T-helper 2 cell treated with Interferon-gamma antibody and Interleukin-4, amounts not matched to agents 100 ng/mL and 5 ng/mL, for 36 hours (primary cell): ENCODE measurements at regions not wholly inside any gene's neighbourhood (a gene's known extent, or its start where the extent isn't known, plus 50 kb on each side); places are given as distances from the start of the nearest gene placed in this dataset.
"Not testable (repeated sequence)": the region's sequence is repeated elsewhere in the genome, so short reads cannot be mapped to it uniquely, and the experiment has no call there.

ENCODE experiments used
- intact Hi-C: fragments of 100-400 bp; cut with micrococcal nuclease; formaldehyde crosslinking; loops from one replicate; pipeline ENCODE4 v1.15.1; 2023

DNA sequence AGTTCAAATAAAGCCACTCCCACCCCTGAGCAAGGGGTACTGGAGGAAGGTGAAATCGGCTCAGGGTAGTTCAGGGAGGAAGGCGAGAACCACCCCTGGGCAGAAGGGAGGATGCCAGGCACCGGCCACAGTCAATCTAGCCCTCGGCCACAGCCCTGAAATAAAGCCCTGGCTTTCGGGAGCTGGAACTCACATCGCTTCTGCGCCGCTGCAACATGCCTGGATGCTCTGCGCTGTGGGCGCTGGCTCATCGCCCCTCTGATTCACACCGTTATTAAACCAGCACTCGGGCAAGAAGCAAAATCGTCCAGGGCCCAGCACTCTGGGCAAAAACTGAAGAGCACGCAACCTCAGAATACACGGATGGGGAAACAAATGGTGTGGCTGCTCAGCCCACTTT, 136.9 kb upstream of the RREB1 start:
- intact Hi-C loops = no loop called here

GRCh38 chr6:6971369-6971768, 136.4 kb upstream of the RREB1 start:
- intact Hi-C loops = no loop called here

DNA sequence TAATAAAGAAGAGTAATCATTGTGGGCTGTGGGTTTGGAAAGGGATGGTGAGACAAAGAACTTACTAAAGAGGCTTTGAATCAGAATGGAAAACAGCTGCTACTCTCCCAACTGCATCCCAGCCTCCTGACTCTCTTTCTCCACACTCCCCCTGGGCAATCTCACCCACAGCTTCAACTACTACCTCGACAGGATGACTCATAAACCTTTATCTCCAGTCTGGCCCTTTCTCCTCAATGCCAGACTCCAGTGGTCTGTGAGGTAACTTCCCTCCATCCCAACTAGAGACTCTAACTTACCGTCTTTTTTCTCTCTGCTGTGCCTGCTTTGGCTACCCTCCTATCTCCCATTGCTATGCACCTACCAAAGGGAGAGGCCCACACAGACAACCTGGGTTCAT, 135.3 kb upstream of the RREB1 start:
- intact Hi-C loops = no loop called here

DNA sequence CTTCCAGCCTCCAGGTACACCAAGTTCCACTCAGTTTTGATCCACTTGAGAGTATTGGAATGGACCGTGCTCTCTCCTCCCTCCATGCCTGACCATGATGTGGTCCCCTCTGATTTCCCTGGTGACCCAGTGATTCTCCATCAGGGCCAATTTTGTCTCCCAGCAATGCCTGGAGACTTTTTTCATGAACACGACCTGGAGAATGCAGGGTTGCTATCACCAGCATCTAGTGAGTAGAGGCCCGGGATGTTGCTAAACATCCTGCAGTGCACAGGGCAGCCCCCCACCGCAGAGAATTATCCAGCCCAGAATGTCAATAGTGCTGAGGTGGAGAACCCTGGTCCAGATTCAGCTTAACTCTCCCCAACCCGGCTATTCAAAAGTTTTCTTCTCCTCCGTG, 134.0 kb upstream of the RREB1 start:
- intact Hi-C loops = no loop called here

DNA sequence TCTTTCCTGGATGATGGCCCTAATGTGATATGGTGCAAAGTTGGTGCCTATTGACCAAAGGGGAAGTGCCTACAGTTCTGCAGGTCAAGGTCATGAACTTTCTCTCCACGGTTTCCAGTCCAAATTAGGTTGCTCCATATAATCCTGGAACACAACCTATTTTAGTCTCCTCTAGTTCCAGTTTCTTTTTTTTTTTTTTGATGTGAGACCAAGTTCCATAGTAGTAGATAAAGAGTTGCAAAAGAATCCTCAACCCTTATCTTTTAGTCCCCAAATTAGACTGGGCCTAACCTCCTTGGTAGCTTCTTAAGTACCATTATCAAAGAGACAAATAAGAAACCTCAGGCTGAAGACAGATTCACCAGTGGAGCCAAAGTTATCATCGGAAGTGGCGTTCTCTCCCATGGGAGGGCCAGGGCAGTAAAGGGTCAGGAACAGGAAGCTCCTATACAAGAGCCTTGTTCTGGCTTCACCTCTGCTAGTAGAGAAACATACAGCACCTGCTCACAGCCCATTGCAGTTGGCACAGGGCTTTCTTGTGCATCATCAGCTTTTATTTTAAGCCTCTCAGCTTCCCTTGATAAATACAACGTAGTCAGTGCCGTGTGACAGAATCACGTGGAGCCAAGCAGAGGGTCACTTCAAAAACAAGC, 132.2 kb upstream of the RREB1 start:
- intact Hi-C loops = no loop called here

DNA sequence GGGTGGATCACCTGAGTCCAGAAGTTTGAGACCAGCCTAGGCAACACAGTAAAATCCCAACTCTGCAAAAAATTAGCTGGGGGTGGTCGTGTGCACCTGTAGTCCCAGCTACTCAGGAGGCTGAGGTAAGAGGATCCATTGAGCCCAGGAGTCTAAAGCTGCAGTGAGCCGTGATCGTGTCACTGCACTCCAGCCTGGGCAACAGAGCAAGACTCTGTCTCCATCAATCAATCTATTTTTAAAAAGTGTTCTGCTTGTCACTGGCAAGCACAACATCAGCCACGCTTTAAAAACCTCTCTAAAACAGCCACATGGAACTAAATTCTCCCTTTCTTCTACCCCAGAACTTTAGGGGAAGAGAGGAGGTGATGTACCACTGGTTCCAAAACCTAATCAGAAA, 131.6 kb upstream of the RREB1 start:
- intact Hi-C loops = no loop called here

- intact Hi-C loops = no loop called here
Observed at GRCh38 chr6:6978731-6979130, 129.0 kb upstream of the RREB1 start.

GRCh38 chr6:6980999-6981597, 126.7 kb upstream of the RREB1 start:
- intact Hi-C loops = no loop called here

- intact Hi-C loops = no loop called here
Observed at GRCh38 chr6:6981681-6982322, 126.0 kb upstream of the RREB1 start.

GRCh38 chr6:6982663-6983062, 125.1 kb upstream of the RREB1 start:
- intact Hi-C loops = no loop called here

DNA sequence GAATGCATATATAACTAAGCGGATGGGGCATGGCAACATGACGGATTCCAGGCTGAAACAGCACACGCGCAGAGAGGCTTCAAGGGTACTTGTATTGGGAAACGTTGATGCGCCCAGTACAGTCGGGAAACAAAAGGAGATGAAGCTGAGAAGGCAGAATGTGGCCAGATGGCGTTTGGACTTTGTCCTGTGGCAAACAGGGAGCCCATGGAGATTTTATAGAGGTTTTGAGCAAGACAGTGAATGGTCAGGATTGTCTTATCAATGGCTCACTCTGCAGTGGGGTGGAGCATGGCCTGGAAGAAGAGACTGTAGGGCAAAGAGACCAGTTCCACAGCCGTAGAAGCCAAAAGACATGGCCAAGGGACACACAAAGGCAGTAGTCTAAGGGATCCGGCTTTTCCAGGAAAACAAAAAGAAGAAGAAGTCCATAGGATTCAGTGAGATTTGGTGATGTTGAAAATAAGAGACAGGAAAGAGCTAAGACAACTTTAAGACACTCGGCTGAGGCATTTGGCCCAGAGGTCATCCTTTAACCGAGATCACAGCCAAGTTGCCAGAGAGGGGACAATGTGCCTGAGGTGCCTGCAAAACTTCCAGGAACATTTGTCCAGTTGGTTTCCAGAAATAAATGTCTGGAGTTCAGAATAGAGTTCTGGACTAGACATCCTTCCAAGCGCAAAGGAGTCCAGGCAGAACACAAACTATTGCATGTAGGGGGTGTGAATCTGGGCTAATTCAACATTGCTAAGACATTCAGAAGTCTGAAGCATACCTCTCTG, 123.0 kb upstream of the RREB1 start:
- intact Hi-C loops = no loop called here

GRCh38 chr6:6986344-6986743, 121.4 kb upstream of the RREB1 start:
- intact Hi-C loops = no loop called here

DNA sequence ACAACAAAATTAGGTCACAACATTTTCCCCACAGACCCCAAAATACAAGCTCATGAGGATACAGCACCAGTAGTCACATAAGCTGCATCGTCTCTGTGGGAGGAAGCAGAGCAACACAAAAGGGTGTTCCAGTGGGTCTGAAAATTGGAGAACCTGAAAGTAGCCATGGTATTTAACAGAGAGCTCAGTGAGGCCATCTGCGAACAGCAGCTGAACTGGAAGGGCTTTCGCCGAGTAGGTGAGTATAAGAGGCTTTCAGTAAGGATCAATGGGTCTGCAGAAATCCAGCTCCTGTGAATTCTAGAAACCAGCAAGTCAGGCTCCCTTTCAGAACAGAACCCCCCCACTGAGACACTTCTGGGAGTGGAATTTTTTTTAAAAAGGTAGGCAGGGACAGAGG, 120.0 kb upstream of the RREB1 start:
- intact Hi-C loops = no loop called here

GRCh38 chr6:6990059-6990458, 117.7 kb upstream of the RREB1 start:
- intact Hi-C loops = not testable (repeated sequence)

- intact Hi-C loops = no loop called here
Observed at GRCh38 chr6:6993503-6994237, 114.1 kb upstream of the RREB1 start.

DNA sequence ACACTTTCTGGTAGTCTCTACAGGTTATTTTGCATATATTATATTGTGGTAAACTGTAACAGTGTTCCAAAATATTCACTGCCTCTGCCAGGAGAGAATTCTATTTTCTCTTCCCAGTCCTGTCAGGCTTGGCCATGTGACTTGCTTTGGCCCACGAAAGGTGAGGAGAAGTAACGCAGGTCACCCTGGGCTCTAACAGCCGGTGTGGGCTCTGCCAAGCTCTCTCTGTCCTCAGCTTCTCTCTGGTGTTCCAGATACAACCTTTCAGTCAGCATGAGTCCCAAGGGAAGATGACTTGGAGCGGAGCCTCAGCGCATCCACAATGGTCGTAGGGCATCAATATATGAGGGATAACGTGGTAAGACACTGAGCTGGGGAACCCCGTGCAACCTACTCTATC, 113.0 kb upstream of the RREB1 start:
- intact Hi-C loops = no loop called here

GRCh38 chr6:6995328-6995727, 112.4 kb upstream of the RREB1 start:
- intact Hi-C loops = no loop called here

DNA sequence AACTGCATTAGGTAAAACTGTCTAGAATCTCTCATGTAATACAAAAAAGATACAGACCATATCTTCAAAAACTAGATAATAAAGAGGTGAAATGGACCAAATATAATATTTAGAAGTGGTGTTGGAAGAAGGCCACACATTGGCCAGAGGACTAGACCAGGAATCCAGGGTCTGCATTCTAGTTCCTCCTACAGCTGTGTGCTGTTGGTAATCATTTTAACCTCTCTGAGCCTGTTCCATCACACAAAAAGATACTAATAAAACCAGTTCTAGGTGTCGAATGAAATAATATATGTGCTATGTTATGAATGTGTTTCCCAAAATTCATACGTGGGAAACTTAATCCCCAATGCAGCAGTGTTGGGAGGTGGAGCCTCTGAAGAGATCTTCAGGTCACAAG, 111.6 kb upstream of the RREB1 start:
- intact Hi-C loops = no loop called here

- intact Hi-C loops = no loop called here
Observed at GRCh38 chr6:6997263-6998193, 110.2 kb upstream of the RREB1 start.

- intact Hi-C loops = no loop called here
Observed at GRCh38 chr6:6998194-6998569, 109.6 kb upstream of the RREB1 start.
